C4-2B (cell line): ENCODE measurements at regions not wholly inside any gene's neighbourhood (a gene's known extent, or its start where the extent isn't known, plus 50 kb on each side); places are given as distances from the start of the nearest gene placed in this dataset.

ENCODE experiments used
- H3K27ac ChIP-seq: fragments of 450-650 bp; 2 replicates; pipeline ENCODE4 v1.5.1; 2017
- CTCF ChIP-seq: fragments of 450-650 bp; conservative IDR thresholded peaks from 2 replicates; pipeline ENCODE4 v1.5.1; 2017; ENCODE audit warnings: mild to moderate bottlenecking
- ZFX ChIP-seq: fragments of 450-650 bp; IDR thresholded peaks from 2 replicates; pipeline ENCODE4 v1.6.1; 2017

- no peak overlapping the region for H3K27ac ChIP-seq
- no peak for TF ChIP-seq ZFX
These were observed 112.3 kb upstream of the SOX21 start for GRCh38 chr13:94824601-94825000.

- TF ChIP-seq CTCF (no peak), ZFX (no peak)
- H3K27ac ChIP-seq = no peak overlapping the region
These were observed 110.0 kb upstream of the SOX21 start for GRCh38 chr13:94822356-94822755.

- H3K27ac ChIP-seq = no peak overlapping the region
- TF ChIP-seq CTCF (no peak), ZFX (no peak)
These were observed 103.9 kb upstream of the SOX21 start for GRCh38 chr13:94816256-94816655.

- TF ChIP-seq ZFX = no peak
- TF ChIP-seq CTCF = no peak
- H3K27ac ChIP-seq = no peak overlapping the region
These were observed 101.7 kb upstream of the SOX21 start for GRCh38 chr13:94813920-94814475.

GRCh38 chr13:94811753-94812152 lies 99.4 kb upstream of the SOX21 start:
- TF ChIP-seq CTCF = no peak
- no peak for TF ChIP-seq ZFX
- no peak overlapping the region for H3K27ac ChIP-seq

- TF ChIP-seq CTCF (peak; percentile 44), ZFX (no peak)
- no peak overlapping the region for H3K27ac ChIP-seq
These were observed 88.1 kb upstream of the SOX21 start for GRCh38 chr13:94800423-94800822.

- no peak for TF ChIP-seq ZFX
- H3K27ac ChIP-seq = no peak overlapping the region
These were observed 87.0 kb upstream of the SOX21 start for GRCh38 chr13:94799299-94799698.

GRCh38 chr13:94798738-94799137 lies 86.4 kb upstream of the SOX21 start:
- no peak overlapping the region for H3K27ac ChIP-seq
- TF ChIP-seq CTCF = no peak
- no peak for TF ChIP-seq ZFX
